OCI-LY7 (cell line): ENCODE measurements at regions not wholly inside any gene's neighbourhood (a gene's known extent, or its start where the extent isn't known, plus 50 kb on each side); places are given as distances from the start of the nearest gene placed in this dataset.

Source experiments
- BruUV-seq: library from RNA; stranded (reverse); fragments of 400-500 nt; replicated peaks from 2 replicates; lab custom pipeline; 2021; lab: Mats Ljungman, UMichigan
- CTCF ChIA-PET: fragments of 300-600 bp; sonication (Branson Sonifier 250); formaldehyde crosslinking; loops from one replicate; lab custom pipeline; 2022; ENCODE audit warnings: antibody characterized with exemption; ENCODE audit not compliant: unreplicated experiment; lab: Charles Lee
- POLR2A ChIA-PET: fragments of 300-600 bp; sonication (Branson Sonifier 250); formaldehyde crosslinking; loops from one replicate; lab custom pipeline; 2022; ENCODE audit warnings: antibody characterized with exemption; lab: Charles Lee
- DNase-seq: peaks from one replicate; pipeline ENCODE4 v3.0.0-alpha.2; 2015; ENCODE audit warnings: low spot score
- H2AFZ ChIP-seq: fragments of 200-600 bp; sonication (generic), shearing (Covaris generic); 2 replicates; pipeline ENCODE4 v1.6.1; 2014; ENCODE audit warnings: mild to moderate bottlenecking, antibody characterized with exemption, low read length, moderate library complexity
- H3K27ac ChIP-seq: fragments of 200-600 bp; sonication (generic); 2 replicates; pipeline ENCODE4 v1.5.1; 2014; ENCODE audit warnings: mixed run types, low read depth, mild to moderate bottlenecking, moderate library complexity, low read length, inconsistent platforms; ENCODE audit not compliant: poor library complexity, severe bottlenecking
- H3K36me3 ChIP-seq: fragments of 200-600 bp; sonication (generic); 2 replicates; pipeline ENCODE4 v1.6.1; 2014; ENCODE audit warnings: mild to moderate bottlenecking, antibody characterized with exemption, low read length, moderate library complexity, mixed read lengths; ENCODE audit not compliant: insufficient read depth
- H3K4me1 ChIP-seq: fragments of 200-600 bp; sonication (generic); 2 replicates; pipeline ENCODE4 v1.5.1; 2014; ENCODE audit warnings: mild to moderate bottlenecking, low read length; ENCODE audit not compliant: insufficient read depth, poor library complexity, severe bottlenecking
- H3K4me2 ChIP-seq: fragments of 200-600 bp; sonication (generic); 2 replicates; pipeline ENCODE4 v1.6.1; 2014; ENCODE audit warnings: mild to moderate bottlenecking, low read length
- H3K4me3 ChIP-seq: fragments of 200-600 bp; sonication (generic); 2 replicates; pipeline ENCODE4 v1.5.1; 2014; ENCODE audit warnings: mild to moderate bottlenecking, low read depth, low read length; ENCODE audit not compliant: poor library complexity, severe bottlenecking
- H3K79me2 ChIP-seq: fragments of 200-600 bp; sonication (generic); 2 replicates; pipeline ENCODE4 v1.6.1; 2016; ENCODE audit warnings: low read depth, mild to moderate bottlenecking, low read length, moderate library complexity, mixed read lengths; ENCODE audit not compliant: insufficient read depth
- H3K9me2 ChIP-seq: fragments of 200-600 bp; sonication (generic); 2 replicates; pipeline ENCODE4 v1.6.1; 2016; ENCODE audit warnings: mild to moderate bottlenecking, low read length, mixed read lengths; ENCODE audit not compliant: insufficient read depth
- H3K9me3 ChIP-seq: fragments of 200-600 bp; sonication (generic); 2 replicates; pipeline ENCODE4 v1.6.1; 2014; ENCODE audit warnings: mild to moderate bottlenecking, mixed run types, low read length, mixed read lengths
- H4K20me1 ChIP-seq: fragments of 200-600 bp; sonication (generic); 2 replicates; pipeline ENCODE4 v1.6.1; 2014; ENCODE audit warnings: mild to moderate bottlenecking, antibody characterized with exemption, low read length, moderate library complexity, mixed read lengths; ENCODE audit not compliant: insufficient read depth
- EZH2phosphoT487 ChIP-seq: fragments of 200-600 bp; sonication (generic); IDR thresholded peaks from 2 replicates; pipeline ENCODE4 v1.6.1; 2018; ENCODE audit warnings: low read depth, borderline replicate concordance, mild to moderate bottlenecking, mixed run types, antibody characterized with exemption, low read length, moderate library complexity, mixed read lengths
- intact Hi-C: fragments of 100-400 bp; cut with micrococcal nuclease; formaldehyde crosslinking; loops from one replicate; pipeline ENCODE4 v1.10.0; 2022; ENCODE audit not compliant: unreplicated experiment
- TF ChIP-seq, protein P1 (sequence below): fragments of 200-600 bp; sonication (generic); conservative IDR thresholded peaks from 2 replicates; pipeline ENCODE4 v1.5.1; 2014; ENCODE audit warnings: mild to moderate bottlenecking, antibody characterized with exemption, low read length, moderate library complexity, mixed read lengths

DNA sequence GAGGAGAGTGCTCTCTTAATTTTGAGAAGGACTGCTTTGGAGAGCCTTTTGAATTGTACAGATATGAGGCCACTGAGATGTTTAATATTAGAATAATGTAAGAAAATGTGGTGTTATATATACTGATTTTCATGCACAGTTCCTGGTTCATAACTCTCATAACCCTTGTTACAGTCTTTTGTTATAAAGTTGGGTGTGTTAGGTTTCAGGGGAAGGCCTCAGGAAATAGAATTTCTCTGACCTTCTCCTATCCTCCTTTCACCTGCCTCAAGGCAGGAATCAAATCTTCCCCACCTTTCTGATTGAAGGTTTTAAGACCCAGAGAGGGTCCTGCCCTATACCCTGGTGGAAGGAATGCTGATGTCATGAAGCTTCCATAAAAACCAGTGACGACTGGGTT is 245.9 kb downstream of the NSUN3 start:
- no peaks in the 10 kb centered on the region for H3K9me2 ChIP-seq
- no peaks in the 10 kb centered on the region for H3K79me2 ChIP-seq
- H3K4me3 ChIP-seq, result no peak overlapping the region
- no peak overlapping the region for H2AFZ ChIP-seq
- ChIA-PET CTCF (no interaction called here), POLR2A (no interaction called here)
- H3K9me3 ChIP-seq, result no peaks in the 10 kb centered on the region
- TF ChIP-seq EZH2phosphoT487, result no peak
- TF ChIP-seq, protein P1, sequence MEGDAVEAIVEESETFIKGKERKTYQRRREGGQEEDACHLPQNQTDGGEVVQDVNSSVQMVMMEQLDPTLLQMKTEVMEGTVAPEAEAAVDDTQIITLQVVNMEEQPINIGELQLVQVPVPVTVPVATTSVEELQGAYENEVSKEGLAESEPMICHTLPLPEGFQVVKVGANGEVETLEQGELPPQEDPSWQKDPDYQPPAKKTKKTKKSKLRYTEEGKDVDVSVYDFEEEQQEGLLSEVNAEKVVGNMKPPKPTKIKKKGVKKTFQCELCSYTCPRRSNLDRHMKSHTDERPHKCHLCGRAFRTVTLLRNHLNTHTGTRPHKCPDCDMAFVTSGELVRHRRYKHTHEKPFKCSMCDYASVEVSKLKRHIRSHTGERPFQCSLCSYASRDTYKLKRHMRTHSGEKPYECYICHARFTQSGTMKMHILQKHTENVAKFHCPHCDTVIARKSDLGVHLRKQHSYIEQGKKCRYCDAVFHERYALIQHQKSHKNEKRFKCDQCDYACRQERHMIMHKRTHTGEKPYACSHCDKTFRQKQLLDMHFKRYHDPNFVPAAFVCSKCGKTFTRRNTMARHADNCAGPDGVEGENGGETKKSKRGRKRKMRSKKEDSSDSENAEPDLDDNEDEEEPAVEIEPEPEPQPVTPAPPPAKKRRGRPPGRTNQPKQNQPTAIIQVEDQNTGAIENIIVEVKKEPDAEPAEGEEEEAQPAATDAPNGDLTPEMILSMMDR, result no peak
- no peak overlapping the region for H3K4me2 ChIP-seq
- no peak for DNase-seq
- no peak overlapping the region for H3K27ac ChIP-seq
- intact Hi-C loops, result no loop called here
- BruUV-seq, result no TSS peak
- no peaks in the 10 kb centered on the region for H3K36me3 ChIP-seq
- no peaks in the 10 kb centered on the region for H3K4me1 ChIP-seq
- no peaks in the 10 kb centered on the region for H4K20me1 ChIP-seq

DNA sequence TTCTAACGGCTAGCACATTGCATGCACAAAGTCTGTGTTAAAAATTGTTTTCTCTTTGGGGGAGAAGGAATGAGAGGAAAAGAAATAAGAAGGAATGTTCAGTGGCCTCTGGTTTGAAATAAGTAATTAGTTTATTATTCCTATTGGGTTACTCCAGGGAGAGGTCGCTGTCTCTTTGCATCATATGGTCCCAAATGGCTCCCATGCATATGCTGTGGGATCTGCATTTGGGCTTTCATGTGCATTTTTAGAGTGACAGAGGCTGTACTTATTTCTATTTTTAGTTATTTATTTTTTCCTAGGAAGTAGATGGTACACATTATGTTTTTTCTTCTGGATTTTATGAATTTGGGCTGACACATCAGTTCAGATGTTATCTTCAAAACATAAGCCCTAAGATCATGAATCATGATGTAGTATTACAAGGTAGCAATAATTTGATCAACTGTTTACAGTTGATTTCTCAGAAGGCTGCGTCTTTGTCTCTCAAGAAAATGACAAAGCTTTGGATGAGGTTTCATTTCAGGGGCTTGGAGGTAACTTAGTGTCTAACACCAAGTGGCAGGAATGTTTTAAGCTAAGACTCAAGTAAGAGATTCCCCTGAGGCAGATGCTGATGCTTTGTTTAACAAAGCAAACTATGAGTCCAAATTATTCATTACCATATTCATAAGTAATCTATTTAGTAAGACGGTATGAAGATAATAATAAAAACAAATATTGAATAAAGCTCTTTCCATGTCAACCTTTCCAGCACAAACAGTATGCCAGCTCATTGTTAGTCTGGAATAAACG is 247.7 kb downstream of the NSUN3 start:
- no peak for DNase-seq
- ChIA-PET POLR2A (no interaction called here), CTCF (no interaction called here)
- TF ChIP-seq EZH2phosphoT487, result no peak
- TF ChIP-seq, protein P1, result no peak
- Histone ChIP-seq H3K27ac (no peak overlapping the region), H4K20me1 (no peaks in the 10 kb centered on the region), H3K79me2 (no peaks in the 10 kb centered on the region), H3K4me3 (no peak overlapping the region), H3K9me3 (no peaks in the 10 kb centered on the region), H3K4me2 (no peak overlapping the region), H3K9me2 (no peaks in the 10 kb centered on the region), H3K4me1 (no peaks in the 10 kb centered on the region), H2AFZ (no peak overlapping the region), H3K36me3 (no peaks in the 10 kb centered on the region)
- intact Hi-C loops, result no loop called here
- BruUV-seq, result no TSS peak

DNA sequence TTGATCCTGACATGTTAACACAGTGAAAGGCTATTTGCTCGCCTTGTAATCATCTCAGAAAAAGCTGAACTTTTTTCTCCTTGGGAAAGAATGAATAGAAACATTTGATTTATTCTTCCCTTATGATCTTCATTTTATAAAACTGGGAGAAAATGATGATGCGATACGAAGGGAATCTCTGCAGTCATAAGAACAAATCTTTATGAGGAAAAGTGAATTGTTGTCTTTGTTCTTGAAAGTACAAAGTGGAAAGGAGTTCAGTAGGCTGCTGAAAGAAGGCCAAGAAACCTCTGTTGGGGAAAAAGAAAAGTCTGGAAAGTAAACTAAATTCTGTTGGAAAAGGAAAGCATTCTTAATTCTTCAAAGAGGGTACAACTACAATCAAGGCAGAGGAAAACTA is 248.8 kb downstream of the NSUN3 start:
- H3K36me3 ChIP-seq, result no peaks in the 10 kb centered on the region
- H3K9me2 ChIP-seq, result no peaks in the 10 kb centered on the region
- H3K79me2 ChIP-seq, result no peaks in the 10 kb centered on the region
- intact Hi-C loops, result no loop called here
- TF ChIP-seq, protein P1, result no peak
- TF ChIP-seq EZH2phosphoT487, result no peak
- no peak overlapping the region for H3K4me3 ChIP-seq
- CTCF ChIA-PET, result no interaction called here
- no peak overlapping the region for H3K27ac ChIP-seq
- no peaks in the 10 kb centered on the region for H3K9me3 ChIP-seq
- H4K20me1 ChIP-seq, result no peaks in the 10 kb centered on the region
- DNase-seq, result no peak
- POLR2A ChIA-PET, result interaction anchor here (1.5 kb wide), 1 partner anchor 10 kb away, joined by 4 read pairs; no protein-coding TSS in a partner anchor
- no peak overlapping the region for H2AFZ ChIP-seq
- H3K4me1 ChIP-seq, result no peaks in the 10 kb centered on the region
- no TSS peak for BruUV-seq
- no peak overlapping the region for H3K4me2 ChIP-seq
